ENCODE measurements at regions not wholly inside any gene's neighbourhood (a gene's known extent, or its start where the extent isn't known, plus 50 kb on each side); places are given as distances from the start of the nearest gene placed in this dataset.
"Not testable (repeated sequence)": the region's sequence is repeated elsewhere in the genome, so short reads cannot be mapped to it uniquely, and the experiment has no call there.

GRCh38 chr3:144462337-144462736 is 490.7 kb downstream of the DIPK2A start:
- DNase-seq (ENCODE audit: low spot score), result no peak

- no peak for DNase-seq (ENCODE audit: low spot score)
Measured at GRCh38 chr3:144463911-144464310, 492.3 kb downstream of the DIPK2A start.

- DNase-seq (ENCODE audit: low spot score), result no peak
Measured at GRCh38 chr3:144466114-144466513, 494.5 kb downstream of the DIPK2A start.

- no peak for DNase-seq (ENCODE audit: low spot score)
Measured at GRCh38 chr3:144466540-144466939, 494.9 kb downstream of the DIPK2A start.

GRCh38 chr3:144470666-144471065 is 499.0 kb downstream of the DIPK2A start:
- no peak for DNase-seq (ENCODE audit: low spot score)

GRCh38 chr3:144477593-144477992 is 506.0 kb downstream of the DIPK2A start:
- DNase-seq (ENCODE audit: low spot score), result no peak

GRCh38 chr3:144480416-144480919 is 508.8 kb downstream of the DIPK2A start:
- no peak for DNase-seq (ENCODE audit: low spot score)

GRCh38 chr3:144482876-144483275 is 511.3 kb downstream of the DIPK2A start:
- DNase-seq (ENCODE audit: low spot score), result no peak

- no peak for DNase-seq (ENCODE audit: low spot score)
Measured at GRCh38 chr3:144487011-144487410, 515.4 kb downstream of the DIPK2A start.

- no peak for DNase-seq (ENCODE audit: low spot score)
Measured at GRCh38 chr3:144488927-144489326, 517.3 kb downstream of the DIPK2A start.

- no peak for DNase-seq (ENCODE audit: low spot score)
Measured at GRCh38 chr3:144491333-144491732, 519.7 kb downstream of the DIPK2A start.

- not testable (repeated sequence) for DNase-seq (ENCODE audit: low spot score)
Measured at GRCh38 chr3:144494651-144495050, 523.0 kb downstream of the DIPK2A start.

GRCh38 chr3:144496141-144496835 is 524.7 kb downstream of the DIPK2A start:
- DNase-seq (ENCODE audit: low spot score), result no peak

GRCh38 chr3:144497452-144497851 is 525.8 kb downstream of the DIPK2A start:
- no peak for DNase-seq (ENCODE audit: low spot score)

GRCh38 chr3:144499001-144499930 is 527.6 kb downstream of the DIPK2A start:
- no peak for DNase-seq (ENCODE audit: low spot score)

- DNase-seq (ENCODE audit: low spot score), result no peak
Measured at GRCh38 chr3:144501467-144501866, 529.8 kb downstream of the DIPK2A start.

GRCh38 chr3:144502402-144502801 is 530.8 kb downstream of the DIPK2A start:
- DNase-seq (ENCODE audit: low spot score), result no peak

GRCh38 chr3:144506375-144506774 is 534.8 kb downstream of the DIPK2A start:
- DNase-seq (ENCODE audit: low spot score), result not testable (repeated sequence)

- no peak for DNase-seq (ENCODE audit: low spot score)
Measured at GRCh38 chr3:144511346-144511745, 539.7 kb downstream of the DIPK2A start.

GRCh38 chr3:144516026-144516425 is 544.4 kb downstream of the DIPK2A start:
- no peak for DNase-seq (ENCODE audit: low spot score)

GRCh38 chr3:144516589-144516988 is 545.0 kb downstream of the DIPK2A start:
- no peak for DNase-seq (ENCODE audit: low spot score)

GRCh38 chr3:144521131-144521530 is 549.5 kb downstream of the DIPK2A start:
- no peak for DNase-seq (ENCODE audit: low spot score)

- no peak for DNase-seq (ENCODE audit: low spot score)
Measured at GRCh38 chr3:144522456-144522855, 550.8 kb downstream of the DIPK2A start.

All from AG08395 (cell line).